ENCODE measurements at regions not wholly inside any gene's neighbourhood (a gene's known extent, or its start where the extent isn't known, plus 50 kb on each side); places are given as distances from the start of the nearest gene placed in this dataset.
"Not testable (repeated sequence)": the region's sequence is repeated elsewhere in the genome, so short reads cannot be mapped to it uniquely, and the experiment has no call there.

DNA sequence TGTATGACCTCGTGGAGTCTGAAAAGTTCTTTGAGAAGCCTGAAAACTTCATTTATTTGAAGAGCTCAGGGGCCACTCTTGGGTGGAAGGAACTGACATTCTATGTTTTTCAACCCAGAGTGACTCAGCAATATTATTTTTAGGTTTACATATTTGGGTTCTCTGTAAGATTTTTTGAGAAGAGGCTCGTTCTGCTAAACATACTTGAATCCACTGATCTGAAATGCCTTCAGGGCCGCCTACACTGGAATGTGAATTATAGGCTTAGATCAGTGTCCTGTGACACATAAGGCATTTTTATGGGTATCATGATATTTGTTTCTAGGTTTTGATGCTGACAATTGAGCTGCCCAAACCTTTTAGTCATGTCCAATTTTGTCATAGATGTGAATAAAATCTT is 86.2 kb downstream of the PSAT1 start:
- DNase-seq = peak; percentile 71

- DNase-seq = no peak
Observed at GRCh38 chr9:78386348-78386747, 89.4 kb downstream of the PSAT1 start.

DNA sequence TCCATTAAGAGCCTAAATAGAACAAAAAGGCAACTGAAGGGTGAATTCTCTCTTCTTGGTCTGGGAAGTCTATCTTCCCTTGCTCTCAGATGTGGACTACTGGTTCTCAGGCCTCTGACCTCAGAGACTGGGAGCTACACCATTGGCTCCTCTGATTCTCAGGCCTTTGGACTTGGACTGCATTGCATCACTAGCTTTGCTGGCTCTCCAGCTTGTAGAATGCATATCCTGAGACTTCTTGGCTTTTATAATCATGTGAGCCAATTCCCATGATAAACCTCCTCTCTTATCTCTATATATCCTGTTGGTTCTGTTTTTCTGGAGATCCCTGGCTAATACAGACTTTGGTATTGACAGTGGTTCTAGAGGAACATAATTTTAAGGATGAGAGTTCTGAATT is 89.8 kb downstream of the PSAT1 start:
- no peak for DNase-seq

GRCh38 chr9:78393340-78393739 is 96.4 kb downstream of the PSAT1 start:
- no peak for DNase-seq

- no peak for DNase-seq
Observed at GRCh38 chr9:78393932-78394331, 97.0 kb downstream of the PSAT1 start.

DNA sequence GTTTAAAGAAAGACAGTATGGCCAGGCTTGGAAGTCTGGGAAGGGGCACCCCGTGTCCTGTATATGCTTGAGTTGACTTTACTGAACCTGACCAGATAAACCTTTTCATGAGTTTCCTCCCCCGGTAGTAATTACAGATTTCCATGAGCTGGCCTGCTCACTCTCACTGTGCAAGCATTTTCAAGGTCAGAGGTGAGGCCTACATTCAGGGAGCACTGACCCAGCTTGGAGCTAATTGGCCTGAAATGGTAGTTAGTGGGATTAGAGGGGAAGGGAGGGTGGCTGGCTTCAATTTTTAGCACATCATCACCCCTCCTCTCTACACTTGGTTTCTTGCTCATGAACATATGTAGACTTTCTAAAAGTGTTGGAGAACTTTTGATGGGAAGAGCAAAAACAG is 99.2 kb downstream of the PSAT1 start:
- no peak for DNase-seq

DNA sequence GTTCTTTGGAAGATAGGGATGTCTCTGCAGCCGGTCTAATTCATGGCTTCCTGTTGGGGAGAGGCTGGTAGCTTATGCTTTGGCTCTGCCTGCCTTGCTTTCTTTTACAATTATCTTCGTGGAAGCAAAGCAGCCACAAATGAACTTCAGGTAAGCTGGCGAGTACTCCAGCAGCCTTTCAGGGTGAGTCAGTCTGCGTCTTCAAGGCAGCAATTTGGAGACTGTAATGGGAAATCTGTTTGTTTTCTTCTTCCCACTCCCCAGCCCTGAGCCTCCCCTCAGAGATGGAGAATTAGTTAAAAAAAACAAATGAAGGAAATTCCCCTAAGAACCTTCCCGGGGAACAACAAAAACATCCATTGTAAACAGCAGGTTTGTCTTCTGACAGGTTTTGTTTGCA is 100.1 kb downstream of the PSAT1 start:
- no peak for DNase-seq

DNA sequence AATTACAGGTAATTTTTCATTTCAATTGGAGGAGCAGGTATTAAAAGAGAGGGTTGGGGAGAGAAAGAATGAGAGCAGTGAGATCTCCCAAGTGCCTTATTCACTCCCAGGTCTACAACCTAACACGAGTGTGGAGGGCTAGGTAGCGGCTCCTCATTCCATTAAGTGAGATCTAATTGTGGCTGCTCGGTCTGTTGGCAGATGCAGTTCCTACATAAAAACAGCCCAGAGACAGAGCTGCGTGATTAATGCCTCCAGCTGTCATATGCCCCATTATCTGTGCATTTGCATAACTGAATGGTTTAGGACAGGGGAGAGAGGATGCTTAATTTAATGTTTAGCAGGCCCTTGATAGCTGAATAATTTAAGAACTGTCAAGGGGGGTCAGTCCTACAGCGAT is 100.5 kb downstream of the PSAT1 start:
- no peak for DNase-seq

GRCh38 chr9:78399153-78399552 is 102.2 kb downstream of the PSAT1 start:
- DNase-seq = no peak

GRCh38 chr9:78400496-78400895 is 103.6 kb downstream of the PSAT1 start:
- no peak for DNase-seq

DNA sequence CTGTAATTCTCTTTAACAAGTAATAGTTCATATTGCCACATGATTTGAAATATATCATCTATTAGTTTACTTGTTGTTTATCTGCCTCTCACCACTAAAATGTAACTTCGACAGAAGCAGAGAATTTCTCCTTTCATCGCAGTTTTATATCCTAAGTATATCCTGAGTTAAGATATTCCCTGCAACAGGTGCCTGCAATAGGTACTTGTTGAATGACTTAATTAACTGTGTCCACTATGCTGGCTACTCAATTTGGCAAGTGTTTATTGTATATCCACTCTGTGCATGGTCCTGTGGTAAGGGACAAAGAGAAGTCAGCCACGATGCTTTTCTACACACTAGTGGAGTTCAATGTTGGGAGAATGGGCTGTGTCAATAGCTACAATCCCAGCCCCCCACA is 108.5 kb downstream of the PSAT1 start:
- DNase-seq = no peak

- peak; percentile 38 for DNase-seq
Observed at GRCh38 chr9:78406146-78406545, 109.2 kb downstream of the PSAT1 start.

DNA sequence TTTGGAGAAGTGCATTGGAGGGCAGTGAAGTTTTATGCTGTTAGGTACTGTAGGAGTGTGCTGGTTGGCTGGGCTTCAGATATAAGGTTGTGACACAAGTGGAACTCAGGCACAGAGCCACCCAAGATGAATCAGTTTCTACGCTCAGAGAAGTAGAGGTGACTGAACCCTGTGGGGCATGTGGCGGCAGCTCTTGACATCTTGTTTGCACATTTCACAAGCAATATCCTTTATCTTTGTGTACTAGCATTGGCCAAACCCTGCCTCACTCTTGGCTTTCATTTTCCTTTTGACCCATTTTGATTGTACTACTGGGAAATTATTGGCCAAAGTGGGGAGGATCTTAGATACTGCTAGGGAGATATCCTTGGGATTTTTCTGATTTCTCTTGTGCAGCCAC is 110.0 kb downstream of the PSAT1 start:
- DNase-seq = no peak

GRCh38 chr9:78407636-78408312 is 110.8 kb downstream of the PSAT1 start:
- DNase-seq = no peak

DNA sequence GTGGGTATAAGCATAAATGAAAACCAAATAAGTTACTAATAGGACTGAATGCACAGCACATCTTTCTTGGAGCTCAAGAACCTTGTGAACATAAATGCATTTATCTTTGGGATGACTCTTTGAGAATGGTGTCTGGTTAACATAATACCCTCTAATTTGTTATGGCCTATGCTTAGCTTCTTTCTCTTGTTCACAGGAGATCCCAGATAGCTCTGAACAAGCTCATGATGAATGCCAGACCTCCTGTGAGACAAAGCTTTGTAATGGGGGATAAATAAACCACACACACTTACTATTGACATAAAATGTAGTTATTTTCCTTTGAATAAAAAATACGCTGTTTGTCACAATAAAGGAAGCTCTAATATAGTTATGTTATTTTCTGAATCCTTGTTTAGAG is 111.5 kb downstream of the PSAT1 start:
- no peak for DNase-seq

DNA sequence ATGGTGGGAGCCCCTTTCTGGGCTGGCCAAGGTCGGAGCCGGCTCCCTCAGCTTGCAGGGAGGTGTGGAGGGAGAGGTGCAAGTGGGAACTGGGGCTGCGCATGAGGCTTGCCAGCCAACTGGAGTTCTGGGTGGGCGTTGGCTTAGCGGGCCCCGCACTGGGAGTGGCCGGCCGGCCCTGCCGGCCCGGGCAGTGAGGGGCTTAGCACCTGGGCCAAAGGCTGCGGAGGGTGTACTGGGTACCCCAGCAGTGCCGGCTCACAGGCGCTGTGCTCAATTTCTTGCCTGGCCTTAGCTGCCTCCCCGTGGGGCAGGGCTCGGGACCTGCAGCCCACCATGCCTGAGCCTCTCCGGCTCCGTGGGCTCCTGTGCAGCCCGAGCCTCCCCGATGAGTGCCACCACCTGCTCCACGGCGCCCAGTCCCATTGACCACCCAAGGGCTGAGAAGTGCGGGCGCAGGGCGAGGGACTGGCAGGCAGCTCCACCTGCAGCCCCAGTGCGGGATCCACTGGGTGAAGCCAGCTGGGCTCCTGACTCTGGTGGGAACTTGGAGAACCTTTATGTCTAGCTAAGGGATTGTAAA is 113.1 kb downstream of the PSAT1 start:
- not testable (repeated sequence) for DNase-seq

DNA sequence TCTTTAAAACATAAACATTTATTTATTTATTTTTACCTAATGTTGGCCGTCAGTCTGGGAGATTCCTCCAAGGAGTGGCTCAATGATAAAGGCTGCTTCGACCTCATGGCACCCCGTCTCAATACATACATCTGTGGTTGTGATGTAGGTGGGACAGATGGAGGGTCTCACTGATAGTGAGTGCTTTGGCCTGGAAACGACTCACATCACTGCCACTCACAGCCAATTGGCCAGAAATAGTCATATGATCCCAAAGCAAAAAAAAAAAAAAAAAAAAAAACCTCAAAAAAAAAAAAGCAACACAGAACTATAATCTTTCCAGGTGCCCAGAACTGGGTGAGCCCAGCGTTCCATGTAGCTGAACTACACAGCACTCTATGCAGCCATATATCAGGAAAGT is 125.4 kb downstream of the PSAT1 start:
- DNase-seq = no peak

DNA sequence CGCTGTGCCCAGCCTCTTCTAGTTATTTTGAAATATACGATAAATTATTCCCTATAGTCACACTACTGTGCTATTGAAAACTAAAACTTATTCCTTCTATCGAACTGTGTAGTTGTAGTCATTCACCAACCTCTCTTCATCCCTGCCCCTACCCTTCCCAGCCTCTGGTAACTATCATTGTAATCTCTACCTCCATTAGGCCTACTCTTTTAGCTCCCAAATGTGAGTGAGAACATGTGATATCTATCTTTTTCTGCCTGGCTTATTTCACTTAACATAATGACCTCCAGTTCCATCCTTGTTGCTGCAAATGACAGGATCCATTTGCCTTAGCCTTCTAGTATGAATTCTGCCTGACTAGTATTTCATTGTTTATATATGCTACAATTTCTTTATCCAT is 127.4 kb downstream of the PSAT1 start:
- DNase-seq = no peak

- no peak for DNase-seq
Observed at GRCh38 chr9:78428640-78429039, 131.7 kb downstream of the PSAT1 start.

GRCh38 chr9:78430387-78430786 is 133.5 kb downstream of the PSAT1 start:
- DNase-seq = no peak

GRCh38 chr9:78431039-78431438 is 134.1 kb downstream of the PSAT1 start:
- not testable (repeated sequence) for DNase-seq

GRCh38 chr9:78436873-78437272 is 139.9 kb downstream of the PSAT1 start:
- DNase-seq = no peak

DNA sequence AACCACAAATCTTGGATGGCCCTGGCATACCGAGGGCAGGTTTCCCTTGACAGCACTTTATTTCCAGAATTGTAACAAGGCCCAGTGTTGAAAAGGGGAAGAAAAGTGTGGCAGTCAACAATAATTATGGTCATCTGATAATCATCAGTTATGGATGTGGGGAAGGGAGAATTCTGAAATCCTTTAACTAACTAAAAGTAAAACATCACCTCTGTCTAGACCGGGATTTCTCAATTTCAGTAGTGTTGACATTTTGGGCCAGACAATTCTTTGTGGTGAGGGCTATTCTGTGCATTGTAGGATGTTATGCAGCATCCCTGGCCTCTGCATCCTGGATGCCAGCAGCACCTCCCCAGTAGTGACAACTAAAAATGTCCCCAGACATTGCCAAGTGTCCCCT is 140.4 kb downstream of the PSAT1 start:
- DNase-seq = peak; percentile 22

- DNase-seq = no peak
Observed at GRCh38 chr9:78437806-78438205, 140.9 kb downstream of the PSAT1 start.

GRCh38 chr9:78438211-78438610 is 141.3 kb downstream of the PSAT1 start:
- no peak for DNase-seq

Data from fibroblast of skin of right biceps (primary cell).